H1 (cell line): ENCODE measurements at regions not wholly inside any gene's neighbourhood (a gene's known extent, or its start where the extent isn't known, plus 50 kb on each side); places are given as distances from the start of the nearest gene placed in this dataset.

ENCODE experiments used
- CEBPB ChIP-seq: IDR thresholded peaks from 2 replicates; pipeline ENCODE4 v1.6.1; 2012; ENCODE audit warnings: low read depth, low read length
- CHD2 ChIP-seq: IDR thresholded peaks from 2 replicates; pipeline ENCODE4 v1.6.1; 2012; ENCODE audit warnings: low read length, improper control_type of control experiment
- CTCF ChIP-seq, 3 experiments: IDR thresholded peaks; 1 replicate in 2 of 3; 2 replicates in 1 of 3; pipeline versions ENCODE4 v1.5.1 to v1.6.1; 2011; ENCODE audit warnings: low read length in 3 of 3, mild to moderate bottlenecking in 3 of 3, inconsistent platforms in 2 of 3, low read depth in 1 of 3, moderate library complexity in 1 of 3; ENCODE audit not compliant: insufficient read depth in 1 of 3; ENCODE audit errors: control extremely low read depth in 1 of 3
- SIN3A ChIP-seq, 2 experiments: IDR thresholded peaks in 1 of 2; conservative IDR thresholded peaks in 1 of 2; 2 replicates each; pipeline ENCODE4 v1.6.1; 2011 to 2012; ENCODE audit warnings: low read length in 2 of 2, improper control_type of control experiment in 1 of 2, low read depth in 1 of 2, mild to moderate bottlenecking in 1 of 2

DNA sequence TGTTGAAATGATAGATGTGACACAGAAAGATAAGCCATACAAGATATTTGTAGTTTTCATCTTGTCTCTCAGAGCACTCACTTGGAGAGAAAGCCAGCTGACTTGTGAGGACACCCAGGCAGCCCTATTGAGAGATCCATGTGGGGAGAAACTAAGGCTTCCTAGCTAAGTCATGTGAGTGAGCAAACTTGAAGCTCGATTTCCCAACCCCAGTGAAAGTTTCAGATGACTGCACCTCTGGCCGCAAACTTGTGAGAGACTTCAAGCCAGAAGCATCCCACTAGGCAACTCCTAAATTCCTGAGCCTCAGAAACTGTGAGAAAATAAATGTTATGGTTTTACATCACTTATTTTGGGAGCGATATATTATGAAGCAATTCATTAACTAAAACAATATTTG, 832.3 kb downstream of the LTN1 start:
- no peak for TF ChIP-seq CTCF (IDR thresholded peaks at IDR 0.05; ENCODE audit: control extremely low read depth in 1 of 3, insufficient read depth in 1 of 3, low read depth in 1 of 3, low read length in 3 of 3)
- TF ChIP-seq CHD2 = no peak
- TF ChIP-seq SIN3A (conservative IDR thresholded peaks at IDR 0.05 in 1 of 2, IDR thresholded peaks at IDR 0.05 in 1 of 2; ENCODE audit: low read depth in 1 of 2, low read length in 2 of 2) = no peak
- TF ChIP-seq CEBPB = no peak
